HG02870 (cell line): ENCODE measurements at regions not wholly inside any gene's neighbourhood (a gene's known extent, or its start where the extent isn't known, plus 50 kb on each side); places are given as distances from the start of the nearest gene placed in this dataset.
"Not testable (repeated sequence)": the region's sequence is repeated elsewhere in the genome, so short reads cannot be mapped to it uniquely, and the experiment has no call there.

ENCODE experiments used
- ATAC-seq: cut with Tn5 transposase; IDR thresholded peaks from one replicate; pipeline ENCODE4 v1.9.1; 2021; ENCODE audit warnings: mild to moderate bottlenecking, moderate library complexity; ENCODE audit not compliant: unreplicated experiment

GRCh38 chr12:131287015-131287937, 333.6 kb downstream of the ADGRD1 start:
- ATAC-seq: no peak

- no peak for ATAC-seq
Measured at GRCh38 chr12:131287938-131288764, 334.4 kb downstream of the ADGRD1 start.

GRCh38 chr12:131288765-131289695, 335.3 kb downstream of the ADGRD1 start:
- not testable (repeated sequence) for ATAC-seq

GRCh38 chr12:131289807-131290206, 336.1 kb downstream of the ADGRD1 start:
- not testable (repeated sequence) for ATAC-seq

GRCh38 chr12:131290255-131290959, 336.7 kb downstream of the ADGRD1 start:
- no peak for ATAC-seq

- ATAC-seq: not testable (repeated sequence)
Measured at GRCh38 chr12:131293071-131294015, 339.6 kb downstream of the ADGRD1 start.

- ATAC-seq: not testable (repeated sequence)
Measured at GRCh38 chr12:131294716-131295115, 341.0 kb downstream of the ADGRD1 start.

- not testable (repeated sequence) for ATAC-seq
Measured at GRCh38 chr12:131295117-131295516, 341.4 kb downstream of the ADGRD1 start.

GRCh38 chr12:131295559-131295958, 341.9 kb downstream of the ADGRD1 start:
- not testable (repeated sequence) for ATAC-seq

- ATAC-seq: not testable (repeated sequence)
Measured at GRCh38 chr12:131296136-131296535, 342.4 kb downstream of the ADGRD1 start.

GRCh38 chr12:131296651-131297050, 342.9 kb downstream of the ADGRD1 start:
- ATAC-seq: not testable (repeated sequence)

GRCh38 chr12:131298526-131299369, 345.0 kb downstream of the ADGRD1 start:
- not testable (repeated sequence) for ATAC-seq

GRCh38 chr12:131299370-131299701, 345.6 kb downstream of the ADGRD1 start:
- ATAC-seq: not testable (repeated sequence)

- not testable (repeated sequence) for ATAC-seq
Measured at GRCh38 chr12:131303576-131303975, 349.9 kb downstream of the ADGRD1 start.

- ATAC-seq: not testable (repeated sequence)
Measured at GRCh38 chr12:131304642-131305041, 350.9 kb downstream of the ADGRD1 start.

GRCh38 chr12:131309700-131310099, 356.0 kb downstream of the ADGRD1 start:
- no peak for ATAC-seq

GRCh38 chr12:131310227-131310969, 356.7 kb downstream of the ADGRD1 start:
- not testable (repeated sequence) for ATAC-seq
